HG03159 (cell line): ENCODE measurements at regions not wholly inside any gene's neighbourhood (a gene's known extent, or its start where the extent isn't known, plus 50 kb on each side); places are given as distances from the start of the nearest gene placed in this dataset.
A peak's percentile ranks its signal among the peaks of the same experiment; 100 is the strongest.

ENCODE experiments used
- ATAC-seq: cut with Tn5 transposase; IDR thresholded peaks from one replicate; pipeline ENCODE4 v1.9.1; 2021; ENCODE audit warnings: mild to moderate bottlenecking, moderate library complexity; ENCODE audit not compliant: unreplicated experiment

DNA sequence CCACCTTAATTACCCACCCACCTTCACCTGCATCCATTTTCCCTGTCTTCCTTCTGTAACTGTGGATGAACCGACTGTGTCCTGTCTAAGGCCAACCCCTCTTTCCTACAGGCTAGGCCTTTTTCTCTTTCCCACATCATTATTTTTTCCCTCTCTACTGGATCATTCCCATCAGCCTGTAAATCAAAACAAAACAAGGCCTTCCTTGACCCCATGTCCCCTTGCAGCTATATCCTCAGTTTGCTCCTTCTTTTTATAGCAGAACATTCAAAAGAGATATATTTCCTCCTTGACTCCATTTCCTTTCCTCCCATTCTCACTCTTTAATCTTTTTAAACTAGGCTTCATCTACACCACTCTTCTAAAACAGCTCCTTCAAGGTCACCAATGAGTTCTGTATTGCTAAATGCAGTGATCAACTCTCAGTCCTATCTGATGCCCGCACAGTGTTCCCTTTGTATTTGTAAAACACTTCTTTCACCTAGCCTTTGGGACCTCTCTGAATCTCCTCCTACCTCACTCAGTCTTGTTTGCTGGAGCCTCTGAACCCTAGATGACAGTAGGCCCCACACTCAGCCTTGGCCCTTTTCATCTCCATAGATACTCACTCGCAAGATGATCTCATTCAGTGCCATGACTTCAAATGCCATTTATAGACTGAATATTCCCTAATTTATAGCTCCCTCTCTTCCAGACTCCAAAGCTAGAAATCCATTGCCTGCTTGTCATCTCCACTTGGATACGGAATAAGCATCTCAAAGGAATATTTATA is 55.7 kb downstream of the CXCR4 start:
- ATAC-seq = no peak

DNA sequence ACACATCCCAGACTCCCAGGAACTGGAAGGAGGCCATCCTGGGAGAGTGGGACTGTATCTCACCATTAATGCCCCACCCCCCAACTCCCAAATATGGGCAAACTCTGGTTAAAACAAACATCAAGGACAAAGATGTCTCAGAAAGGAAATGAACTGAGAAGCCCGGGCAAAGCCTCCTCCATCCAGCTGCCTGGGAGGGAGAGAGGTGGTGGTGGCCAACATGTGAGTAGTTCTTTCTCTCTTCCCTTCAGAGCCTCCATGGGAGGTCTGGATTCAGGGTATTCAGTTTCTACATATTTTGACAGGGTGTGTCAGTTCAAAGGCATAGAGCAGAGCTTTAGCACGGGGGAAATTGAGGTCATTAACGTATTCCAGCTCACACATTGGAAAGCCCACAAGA is 57.5 kb downstream of the CXCR4 start:
- ATAC-seq = no peak

DNA sequence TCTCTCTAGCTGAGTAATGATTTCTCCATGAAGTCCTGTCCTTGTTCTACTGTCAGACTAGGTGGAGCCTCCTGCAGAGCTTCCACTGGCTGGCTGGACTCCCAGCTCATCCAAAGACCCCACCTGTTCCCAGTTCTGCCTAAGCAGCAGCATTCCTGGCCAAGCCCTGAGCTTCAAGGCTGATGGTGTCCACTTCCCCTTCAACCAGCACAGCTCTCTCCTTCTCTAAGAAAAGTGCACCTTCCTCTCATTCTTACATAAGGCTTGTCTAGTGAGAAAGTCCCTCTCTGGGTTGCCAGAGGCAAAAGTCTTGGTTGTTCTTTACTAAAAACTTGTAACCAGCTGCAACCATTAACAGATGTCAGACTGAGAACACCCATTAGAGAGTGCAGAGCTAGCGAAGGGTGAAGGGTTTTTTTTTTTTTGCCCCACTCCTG is 58.9 kb downstream of the CXCR4 start:
- ATAC-seq = peak; percentile 66

DNA sequence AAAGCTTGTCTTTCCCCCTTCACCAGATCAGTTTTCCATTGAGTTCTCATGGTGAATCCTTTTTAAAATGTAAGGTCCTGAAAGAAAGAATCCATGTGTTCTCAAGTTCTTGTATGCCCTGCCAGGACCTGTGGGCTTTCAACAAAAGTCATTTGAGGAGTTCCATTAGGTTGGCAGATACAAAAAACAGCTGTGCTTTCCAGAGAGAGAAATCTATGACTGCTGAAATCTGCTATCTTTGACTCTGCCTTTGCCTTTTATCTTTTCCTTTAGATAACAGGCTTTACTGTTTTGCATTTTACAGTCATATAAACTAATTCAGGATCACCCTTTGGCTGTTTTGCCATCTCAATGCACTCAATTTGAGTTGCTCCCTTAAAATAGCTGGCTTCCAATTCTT is 59.7 kb downstream of the CXCR4 start:
- no peak for ATAC-seq

DNA sequence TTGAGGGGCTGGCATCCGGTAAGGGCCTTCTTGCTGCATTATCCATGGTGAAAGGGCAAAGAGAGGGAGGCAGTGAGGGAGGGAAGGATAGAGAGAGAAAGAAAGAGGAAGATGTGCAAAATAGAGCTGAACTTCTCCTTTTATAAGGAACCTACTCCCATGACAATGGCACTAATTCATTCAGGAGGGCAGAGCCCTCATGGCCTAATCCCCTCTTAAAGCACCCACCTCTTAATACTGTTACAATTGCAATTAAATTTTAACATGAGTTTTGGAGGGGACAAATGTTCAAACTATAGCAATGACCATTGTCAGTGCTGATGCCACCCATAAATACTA is 60.2 kb downstream of the CXCR4 start:
- no peak for ATAC-seq

DNA sequence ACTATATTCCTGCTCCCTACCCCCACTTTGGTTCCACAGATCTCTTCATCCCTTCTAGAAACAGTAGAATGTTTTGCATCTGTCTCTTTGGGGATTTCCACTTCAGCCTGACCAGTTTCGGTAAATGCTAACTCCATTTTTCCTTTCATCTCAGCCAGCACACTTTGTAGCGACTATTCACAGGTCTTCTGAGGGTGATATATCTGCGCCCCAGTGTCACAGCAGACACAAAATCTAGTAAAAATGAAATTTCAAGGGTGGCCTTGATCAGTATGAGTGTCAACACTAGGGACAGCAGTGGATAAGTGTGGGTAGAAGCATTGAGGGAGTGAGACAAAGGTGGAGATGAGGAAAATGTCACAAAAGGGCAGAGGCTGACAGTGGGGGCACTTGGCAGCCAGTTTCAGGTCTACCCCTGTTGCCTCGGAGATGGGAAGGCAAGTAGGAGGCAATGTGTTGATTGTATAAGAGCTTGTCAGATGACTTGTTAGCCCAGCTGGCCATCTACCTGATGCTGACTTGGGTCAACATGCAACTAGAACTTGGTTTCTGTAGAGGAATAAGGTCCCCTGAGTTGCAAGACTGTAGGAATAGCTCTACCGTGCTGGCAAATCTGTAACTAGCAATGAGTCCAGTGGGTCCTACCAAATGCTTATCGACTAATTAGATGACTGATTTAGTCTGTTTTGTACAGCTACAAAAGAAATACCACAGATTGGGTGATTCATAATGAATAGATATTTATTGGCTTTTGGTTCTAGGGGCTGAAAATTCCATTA is 60.7 kb downstream of the CXCR4 start:
- ATAC-seq = peak; percentile 28

DNA sequence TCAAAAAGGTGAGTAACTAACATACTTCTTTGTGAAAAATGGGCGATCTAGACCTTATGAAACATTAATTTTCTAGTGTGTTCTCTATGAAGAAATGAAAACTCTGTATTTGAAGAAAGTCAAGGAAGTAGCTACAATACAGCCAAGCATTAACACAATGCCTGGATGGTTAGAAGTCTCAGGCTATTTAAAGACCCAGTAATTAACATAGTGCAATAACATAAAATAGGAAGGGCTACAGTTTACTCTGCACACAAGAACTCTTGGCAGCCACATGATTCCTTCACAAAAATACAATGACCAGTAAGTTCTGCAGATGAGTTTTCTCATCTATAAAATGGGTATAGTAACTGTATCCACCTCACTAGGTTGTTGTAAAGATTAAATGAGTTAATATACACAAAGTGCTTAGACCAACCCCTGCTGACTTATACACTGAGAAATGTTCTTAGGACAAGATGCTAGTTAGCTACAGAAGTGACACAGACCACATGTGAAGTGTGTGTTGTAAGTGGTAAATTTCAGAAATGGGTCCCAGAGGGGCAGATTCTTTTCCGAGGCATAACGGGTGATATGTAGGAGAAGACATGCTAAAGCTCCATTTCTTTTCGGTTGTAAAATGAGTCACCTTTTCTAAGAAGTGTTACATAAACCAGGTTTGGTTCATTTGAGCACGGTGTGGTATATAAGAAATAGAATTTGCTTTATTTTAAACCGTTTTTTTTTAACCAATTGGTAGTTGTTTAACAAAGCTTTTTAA is 61.8 kb downstream of the CXCR4 start:
- peak; percentile 31 for ATAC-seq

DNA sequence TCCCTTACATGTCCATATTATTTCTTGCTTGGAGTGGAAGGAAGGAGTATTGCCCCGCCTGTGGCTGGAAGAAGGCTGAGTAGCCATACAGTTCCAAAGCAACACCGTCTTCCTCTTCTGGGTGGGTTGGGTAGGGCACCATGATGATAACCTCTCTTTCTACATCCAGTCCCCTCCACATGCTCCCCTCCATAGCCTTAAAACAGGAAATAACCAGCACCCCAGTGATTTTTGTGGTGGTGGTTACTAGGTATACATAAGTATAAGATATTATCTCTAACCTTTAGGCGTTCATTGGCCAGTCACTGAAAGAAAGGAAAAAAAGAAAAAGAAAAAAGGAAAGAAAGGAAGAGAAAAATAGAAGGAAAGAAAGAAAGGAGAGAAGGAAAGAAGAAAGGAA is 63.1 kb downstream of the CXCR4 start:
- no peak for ATAC-seq

DNA sequence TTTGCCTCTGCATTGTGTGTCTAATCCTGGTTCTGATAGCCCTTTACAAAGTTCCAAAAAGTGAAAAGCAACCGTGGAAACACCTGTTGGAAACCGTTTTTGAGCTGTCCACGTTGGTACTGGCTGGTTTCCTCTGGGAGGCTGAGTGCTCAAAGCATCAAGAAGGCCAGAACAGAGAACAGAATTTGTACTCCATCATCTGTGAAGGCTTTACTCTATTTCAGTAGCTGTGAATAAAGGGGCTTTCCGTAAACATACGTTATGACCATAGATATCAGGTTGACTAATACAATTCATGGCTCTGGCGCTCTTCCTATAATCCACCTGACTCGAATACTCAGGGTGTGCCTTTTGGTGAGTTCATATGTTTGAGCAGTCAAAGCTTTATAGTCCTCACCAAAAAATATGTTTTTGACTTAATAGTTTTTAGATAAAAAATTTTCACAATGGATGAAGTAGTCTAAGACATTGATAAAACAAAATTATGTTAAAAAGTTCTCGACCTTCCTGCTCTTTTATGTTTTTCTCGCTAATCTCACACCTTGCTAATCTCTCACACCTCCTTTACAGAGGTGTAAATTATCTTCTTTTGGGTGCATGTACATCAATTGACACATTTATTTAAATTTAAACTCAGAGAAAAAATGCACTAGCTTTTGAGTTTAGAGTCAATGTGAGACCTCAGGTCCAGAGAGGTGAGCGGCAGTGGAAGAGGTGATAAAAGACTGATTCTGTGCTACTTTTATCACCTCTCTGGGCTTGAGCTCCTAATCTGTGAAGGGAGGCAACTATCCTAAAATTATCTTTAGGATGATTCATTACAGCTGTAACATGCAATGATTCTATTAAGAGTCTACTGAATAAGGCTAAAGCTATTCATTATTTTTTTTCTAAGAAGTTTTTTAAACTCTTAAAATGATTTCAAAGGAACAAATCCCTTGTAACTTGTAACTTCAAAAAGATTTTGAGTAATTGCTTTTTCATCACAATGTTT is 65.3 kb downstream of the CXCR4 start:
- ATAC-seq = peak; percentile 41

DNA sequence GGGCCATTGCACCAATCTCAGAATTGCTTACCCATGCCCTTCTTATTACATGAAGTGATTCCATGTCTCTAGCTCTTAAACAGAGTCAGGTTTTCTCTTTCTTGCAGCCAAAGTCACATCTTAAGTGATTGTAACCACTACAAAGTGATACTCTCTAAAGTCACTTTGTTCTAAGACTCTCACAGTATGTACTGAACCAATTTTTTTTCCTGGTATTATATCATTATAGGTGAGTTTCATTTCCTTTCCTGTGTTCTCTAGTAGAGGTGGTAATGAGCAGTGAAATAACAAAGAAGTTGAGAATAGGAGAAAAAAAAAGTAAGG is 66.3 kb upstream of the DARS1 start:
- ATAC-seq = no peak

DNA sequence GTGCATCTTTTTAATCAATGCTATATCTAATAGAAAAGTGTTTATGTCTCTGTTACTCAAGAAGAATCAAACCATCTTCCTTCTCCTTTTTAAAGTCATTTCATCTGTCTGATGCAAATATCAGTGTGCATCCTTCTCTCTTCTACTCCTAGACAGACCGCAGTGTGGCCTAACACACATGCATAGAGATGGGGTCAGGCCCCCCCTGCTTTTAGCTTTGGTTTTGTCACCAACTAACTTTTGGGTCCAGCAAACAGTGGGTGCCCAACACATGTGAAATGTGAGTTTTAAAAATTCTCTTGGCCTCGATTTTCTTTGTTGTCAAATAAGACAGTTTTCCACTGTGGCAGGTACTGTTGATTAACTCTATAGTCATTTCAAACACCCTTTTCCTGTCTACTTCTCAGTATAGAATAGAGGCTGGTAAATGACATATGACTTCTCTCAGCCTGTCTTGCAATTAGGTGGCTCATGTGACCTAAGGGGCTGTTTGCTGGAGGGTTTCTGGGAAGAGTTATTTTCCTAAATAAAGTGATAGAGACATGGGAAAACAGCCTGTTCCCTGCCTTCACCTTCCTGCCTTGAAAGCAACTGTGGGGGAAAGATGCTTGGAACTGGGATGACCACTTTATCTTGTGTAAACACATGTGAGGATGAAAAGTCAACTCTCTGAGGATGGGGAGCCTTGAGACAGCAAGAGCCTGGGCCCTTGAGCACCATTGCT is 65.7 kb upstream of the DARS1 start:
- peak; percentile 55 for ATAC-seq

DNA sequence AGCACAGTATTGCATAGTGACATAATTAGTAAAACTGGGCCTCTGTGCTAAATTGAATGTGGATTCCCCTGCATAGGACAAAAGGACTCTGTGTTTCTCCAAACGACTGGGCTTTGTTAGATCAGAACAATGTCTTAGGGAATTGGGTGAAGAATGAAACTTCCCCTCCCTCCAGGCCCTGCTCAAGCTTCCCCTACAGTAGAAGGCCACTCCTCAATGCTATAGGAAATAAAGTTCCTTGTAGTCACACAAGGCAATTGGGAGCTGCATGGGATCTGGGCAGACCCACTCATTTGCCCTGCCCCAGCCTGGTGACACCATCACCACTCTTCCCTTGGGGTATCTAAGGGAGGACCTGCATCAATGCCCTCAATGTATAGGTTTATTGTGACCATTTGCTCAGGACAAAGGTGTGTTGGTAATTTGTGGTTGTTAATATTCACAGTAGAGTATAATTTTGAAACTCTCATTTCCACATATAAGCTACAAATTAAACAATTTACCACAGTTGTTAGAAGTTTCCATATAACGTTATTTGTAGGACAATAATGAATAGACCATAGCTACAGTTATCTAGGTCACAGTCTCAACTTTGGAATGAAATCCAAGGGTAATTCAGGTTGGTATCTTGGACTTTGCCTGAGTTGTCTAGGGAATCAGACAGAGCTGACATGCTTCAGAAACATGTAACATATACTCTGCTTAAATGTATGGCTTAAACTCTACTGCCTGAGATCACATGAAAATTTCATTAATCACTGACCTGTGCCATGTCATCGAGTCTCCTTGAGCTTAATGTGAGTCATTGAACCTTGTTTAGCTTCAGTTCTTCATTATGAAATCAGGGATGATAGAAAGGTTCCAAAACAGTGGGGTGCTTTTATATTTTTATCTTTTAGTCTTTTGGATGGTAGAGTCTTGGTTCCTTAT is 64.8 kb upstream of the DARS1 start:
- no peak for ATAC-seq

DNA sequence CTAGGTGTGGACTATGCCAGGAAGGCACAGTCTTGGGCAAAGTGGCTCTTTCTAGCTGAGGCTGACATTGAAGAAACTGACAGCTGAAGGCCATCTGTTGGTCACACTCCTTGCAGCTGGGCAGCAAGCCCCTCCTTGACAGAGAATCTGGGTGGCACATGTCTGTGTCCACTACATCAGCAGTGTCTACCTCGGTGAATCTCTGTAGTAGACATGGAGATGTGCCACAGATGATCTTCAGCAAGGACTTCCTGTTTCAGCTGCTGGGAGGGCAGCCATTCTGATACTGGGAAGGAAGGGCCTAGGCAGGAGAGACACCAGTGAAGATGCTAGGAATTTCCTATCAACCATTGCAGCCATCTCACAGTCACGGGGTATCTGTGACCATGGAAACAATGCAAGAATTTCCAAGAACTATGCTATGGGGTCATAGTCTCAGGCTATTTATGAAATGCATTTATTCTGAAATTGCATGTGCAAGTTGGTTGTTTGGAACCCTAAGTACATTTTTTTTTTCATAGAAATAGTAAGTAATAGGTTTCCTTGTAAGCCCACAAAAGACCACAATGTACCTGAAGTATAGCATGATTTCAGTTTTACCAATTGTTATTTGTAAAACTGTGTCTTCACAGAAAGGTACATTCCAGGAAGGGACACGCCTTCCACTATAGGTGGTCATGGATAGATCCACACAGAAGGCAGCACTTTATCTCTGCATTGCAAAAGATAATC is 63.8 kb upstream of the DARS1 start:
- no peak for ATAC-seq

DNA sequence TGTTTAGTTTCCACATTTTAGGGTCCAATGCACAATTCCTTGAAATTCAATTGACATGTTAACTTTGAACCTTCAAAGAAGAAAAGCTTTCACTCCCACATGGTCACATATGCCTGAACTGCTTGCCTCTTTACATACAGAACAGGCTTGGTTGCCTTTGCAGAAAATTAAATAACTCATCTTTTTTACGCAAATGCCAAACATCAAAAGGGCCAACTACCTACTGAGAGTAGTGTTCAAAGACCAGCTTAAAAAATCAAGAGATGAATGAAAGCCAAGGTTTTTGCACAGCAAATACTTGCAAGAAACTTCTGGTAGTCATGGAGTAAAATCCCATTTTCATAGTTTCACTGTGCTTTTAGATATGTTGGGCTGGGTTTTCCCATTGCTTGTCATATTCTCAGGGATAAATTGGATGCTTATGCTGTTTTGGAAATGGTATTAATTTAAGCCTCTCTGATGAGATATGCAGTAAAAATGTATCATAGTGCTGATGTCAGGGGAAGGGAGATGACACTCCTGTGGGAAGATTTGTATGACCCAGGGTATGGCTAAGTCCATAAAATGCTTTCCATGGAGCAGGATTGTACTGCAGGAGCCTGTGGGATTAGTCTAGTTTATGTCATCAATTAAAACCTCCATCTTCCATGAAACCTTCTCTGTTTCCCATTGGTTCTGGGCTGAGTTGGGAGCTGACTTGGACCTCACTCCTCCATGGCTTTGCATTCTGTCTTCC is 60.6 kb upstream of the DARS1 start:
- ATAC-seq = no peak

DNA sequence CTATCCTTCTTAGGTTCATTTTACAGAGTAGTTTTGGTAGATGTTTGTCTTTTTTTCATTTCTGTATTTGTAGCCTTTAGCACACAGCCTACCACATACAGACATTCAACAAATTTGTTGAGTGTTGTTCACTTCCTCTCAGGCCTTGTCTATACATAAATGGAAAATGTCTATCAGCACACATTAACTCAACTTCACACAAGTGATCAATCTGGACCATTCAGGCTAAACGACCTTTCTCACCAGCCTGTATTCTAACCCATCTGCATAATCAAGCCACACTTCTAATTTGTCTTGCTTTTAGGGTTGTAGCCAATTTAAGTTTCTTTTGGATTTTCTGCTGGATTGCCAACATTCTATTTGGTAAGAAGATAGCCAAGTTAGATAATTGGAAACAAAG is 59.9 kb upstream of the DARS1 start:
- no peak for ATAC-seq
